AG04450 (cell line): ENCODE measurements at regions not wholly inside any gene's neighbourhood (a gene's known extent, or its start where the extent isn't known, plus 50 kb on each side); places are given as distances from the start of the nearest gene placed in this dataset.

Experiments used
- CTCF ChIA-PET: fragments of 300-600, 350-600 bp; formaldehyde crosslinking; extraction: SDS; loops from one replicate; lab custom pipeline; 2022; ENCODE audit warnings: antibody characterized with exemption, inconsistent platforms; lab: Charles Lee
- POLR2A ChIA-PET: fragments of 350-600 bp; formaldehyde crosslinking; extraction: SDS; loops from one replicate; lab custom pipeline; 2021; ENCODE audit warnings: antibody characterized with exemption, inconsistent platforms; lab: Yijun Ruan, JAX
- DNase-seq: peaks from one replicate; pipeline ENCODE4 v3.0.0-alpha.2; 2011; ENCODE audit warnings: low read depth, low spot score
- H3K27ac ChIP-seq: one replicate; pipeline ENCODE4 v1.5.1; 2012; ENCODE audit warnings: low read depth, low read length, control low read depth
- H3K27me3 ChIP-seq: one replicate; pipeline ENCODE4 v1.6.0; 2012; ENCODE audit warnings: low read length; ENCODE audit not compliant: control insufficient read depth, insufficient read depth
- H3K4me3 ChIP-seq: 2 replicates; pipeline ENCODE4 v1.5.1; 2011; ENCODE audit warnings: mild to moderate bottlenecking, low read depth, low read length, control low read depth
- H3K9me3 ChIP-seq: 2 replicates; pipeline ENCODE4 v1.5.1; 2012; ENCODE audit warnings: low read length; ENCODE audit not compliant: control insufficient read depth, insufficient read depth
- CTCF ChIP-seq: IDR thresholded peaks from 2 replicates; pipeline ENCODE4 v1.5.1; 2011; ENCODE audit warnings: low read depth, low read length, control low read depth, inconsistent platforms

GRCh38 chr4:124028182-124028581 lies 631.6 kb downstream of the SPRY1 start:
- Histone ChIP-seq H3K27ac (no peak overlapping the region), H3K9me3 (no peaks in the 10 kb centered on the region), H3K4me3 (no peak overlapping the region), H3K27me3 (no peaks in the 10 kb centered on the region)
- POLR2A ChIA-PET, result no interaction called here
- no peak for DNase-seq
- CTCF ChIA-PET, result no interaction called here
- no peak for TF ChIP-seq CTCF

GRCh38 chr4:124030147-124030546 lies 633.6 kb downstream of the SPRY1 start:
- CTCF ChIA-PET, result no interaction called here
- H3K4me3 ChIP-seq, result no peak overlapping the region
- H3K9me3 ChIP-seq, result no peaks in the 10 kb centered on the region
- POLR2A ChIA-PET, result no interaction called here
- no peaks in the 10 kb centered on the region for H3K27me3 ChIP-seq
- no peak for DNase-seq
- H3K27ac ChIP-seq, result no peak overlapping the region
- no peak for TF ChIP-seq CTCF

GRCh38 chr4:124032035-124032434 lies 635.4 kb downstream of the SPRY1 start:
- DNase-seq, result no peak
- no peaks in the 10 kb centered on the region for H3K9me3 ChIP-seq
- no peak for TF ChIP-seq CTCF
- H3K27me3 ChIP-seq, result no peaks in the 10 kb centered on the region
- no peak overlapping the region for H3K27ac ChIP-seq
- POLR2A ChIA-PET, result no interaction called here
- H3K4me3 ChIP-seq, result no peak overlapping the region
- CTCF ChIA-PET, result no interaction called here

- TF ChIP-seq CTCF, result no peak
- no peaks in the 10 kb centered on the region for H3K27me3 ChIP-seq
- DNase-seq, result no peak
- ChIA-PET CTCF (interaction anchor here (0.5 kb wide), 1 partner anchor 527 kb away, joined by 3 read pairs; no protein-coding TSS in a partner anchor), POLR2A (no interaction called here)
- no peak overlapping the region for H3K27ac ChIP-seq
- no peaks in the 10 kb centered on the region for H3K9me3 ChIP-seq
- H3K4me3 ChIP-seq, result no peak overlapping the region
These were observed 638.9 kb downstream of the SPRY1 start for GRCh38 chr4:124035364-124036041.

GRCh38 chr4:124037236-124037635 lies 640.6 kb downstream of the SPRY1 start:
- Histone ChIP-seq H3K4me3 (no peak overlapping the region), H3K9me3 (no peaks in the 10 kb centered on the region), H3K27ac (no peak overlapping the region), H3K27me3 (no peaks in the 10 kb centered on the region)
- TF ChIP-seq CTCF, result no peak
- POLR2A ChIA-PET, result no interaction called here
- no peak for DNase-seq
- CTCF ChIA-PET, result interaction anchor here (0.6 kb wide), 1 partner anchor 80 kb away, joined by 5 read pairs; no protein-coding TSS in a partner anchor
